ENCODE measurements at regions not wholly inside any gene's neighbourhood (a gene's known extent, or its start where the extent isn't known, plus 50 kb on each side); places are given as distances from the start of the nearest gene placed in this dataset.
A peak's percentile ranks its signal among the peaks of the same experiment; 100 is the strongest.

DNA sequence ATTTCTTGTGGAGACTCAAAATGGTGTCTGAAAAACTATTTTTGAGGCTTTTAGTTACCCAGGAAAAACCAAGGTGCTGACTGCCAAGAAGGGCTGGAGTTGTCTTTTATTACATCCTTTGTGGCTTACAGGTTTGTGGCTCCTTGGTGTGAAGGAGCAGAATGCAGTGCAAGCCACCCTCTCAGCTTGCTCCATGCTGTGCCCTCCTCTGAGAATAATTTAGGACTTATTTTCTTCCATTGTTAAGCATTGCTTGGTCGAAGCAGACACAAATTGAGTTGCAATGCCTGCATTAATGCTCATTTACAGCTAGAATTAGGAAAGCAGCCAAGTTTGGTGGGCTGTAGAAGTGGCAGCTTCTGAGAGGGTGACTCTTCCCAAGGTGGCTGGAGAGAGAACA lies 272.2 kb downstream of the KIF4B start:
- no peak overlapping the region for H4K5ac ChIP-seq (ENCODE audit: insufficient read length, low read depth, low read length)
- ChIA-PET POLR2A (ENCODE audit: partially characterized antibody) (no interaction called here), CTCF (ENCODE audit: partially characterized antibody) (interaction anchor here (0.6 to 2.3 kb wide), 5 partner anchors 9 to 148 kb away, joined by 3 to 8 read pairs (median 4); no protein-coding TSS in a partner anchor)
- H3K9me3 ChIP-seq (ENCODE audit: insufficient read depth in 2 of 2, low read depth in 1 of 2, low read length in 1 of 2), result no peaks in the 10 kb centered on the region; a peak in 1 of 4 replicates
- no peak for DNase-seq (ENCODE audit: low read depth in 1 of 2, low spot score in 2 of 2)
- H3K9ac ChIP-seq (replicated peaks in 1 of 4; ENCODE audit: extremely low read depth in 1 of 4, low read depth in 3 of 4, low read length in 3 of 4), result no peak overlapping the region
- H2BK20ac ChIP-seq (ENCODE audit: low read length), result no peak overlapping the region
- no peak overlapping the region for H2AK5ac ChIP-seq (ENCODE audit: low read depth, low read length)
- no peak overlapping the region for H2BK15ac ChIP-seq (ENCODE audit: low read length)
- no peak overlapping the region for H2BK120ac ChIP-seq (replicated peaks; ENCODE audit: low read depth, low read length)
- peaks cover 0 to 9% (median 3%) of the 10 kb centered on the region in 4 experiments; a peak in 2 of 7 replicates for H3K4me1 ChIP-seq (replicated peaks in 1 of 4; ENCODE audit: control insufficient read depth in 3 of 4, insufficient read depth in 4 of 4, low read length in 3 of 4)
- no peaks in the 10 kb centered on the region for H3K23me2 ChIP-seq (ENCODE audit: low read depth, low read length)
- no peak overlapping the region for H3K18ac ChIP-seq (ENCODE audit: extremely low read depth, low read length)
- no peaks in the 10 kb centered on the region for H4K20me1 ChIP-seq (replicated peaks in 1 of 2; ENCODE audit: control insufficient read depth in 1 of 2, insufficient read depth in 2 of 2, low read length in 2 of 2)
- H2BK5ac ChIP-seq (ENCODE audit: low read depth, low read length), result no peak overlapping the region
- H3K79me1 ChIP-seq (ENCODE audit: low read depth, low read length), result no peaks in the 10 kb centered on the region
- peak overlapping the region; percentile 89; the same call in 1 of the 2 replicates for H2AFZ ChIP-seq (ENCODE audit: low read length)
- no peak for FAIRE-seq
- no peak overlapping the region for H3K23ac ChIP-seq (ENCODE audit: insufficient read length)
- no peaks in the 10 kb centered on the region for H3K27me3 ChIP-seq (replicated peaks in 1 of 4; ENCODE audit: control insufficient read depth in 3 of 4, extremely low read depth in 1 of 4, insufficient read depth in 3 of 4, low read length in 3 of 4)
- peak overlapping the region in 1 of 2 experiments; percentile 47; a peak in 2 of 4 replicates for H3K4me2 ChIP-seq (ENCODE audit: insufficient read depth in 1 of 2, low read depth in 2 of 2, low read length in 2 of 2)
- H4K8ac ChIP-seq (ENCODE audit: extremely low read depth, insufficient read depth, low read length), result no peak overlapping the region
- H3K36me3 ChIP-seq (ENCODE audit: control insufficient read depth in 2 of 4, insufficient read depth in 4 of 4, low read length in 3 of 4), result no peaks in the 10 kb centered on the region
- H4K91ac ChIP-seq (replicated peaks; ENCODE audit: insufficient read length, low read length), result no peak overlapping the region
- H3K79me2 ChIP-seq (ENCODE audit: control insufficient read depth in 1 of 2, insufficient read depth in 2 of 2, low read length in 2 of 2), result no peaks in the 10 kb centered on the region
- WGBS, 2 experiments (ENCODE audit: extremely low coverage in 1 of 2, insufficient coverage in 1 of 2, insufficient read length in 1 of 2, insufficient replicate concordance in 2 of 2, low coverage in 1 of 2, low lambda C conversion rate in 2 of 2, missing lambda C conversion rate in 1 of 2), result 45% methylated on average over 1 of the region's 1 CpG; no CpG with 5 or more reads in 1 of the 2 experiments
- H3K4ac ChIP-seq (replicated peaks; ENCODE audit: insufficient read length, low read depth, low read length), result no peak overlapping the region
- H3K56ac ChIP-seq (replicated peaks; ENCODE audit: insufficient read length, low read depth, low read length), result no peak overlapping the region
- no peak overlapping the region for H2BK12ac ChIP-seq (ENCODE audit: low read depth, low read length)
- no peak overlapping the region for H3K27ac ChIP-seq (ENCODE audit: low read depth, low read length)
- no peak overlapping the region for H3K4me3 ChIP-seq (ENCODE audit: extremely low read depth in 1 of 4, insufficient read depth in 2 of 4, low read depth in 3 of 4, low read length in 4 of 4)
- H3K14ac ChIP-seq (ENCODE audit: insufficient read length), result no peak overlapping the region
- TF ChIP-seq SIX5 (IDR thresholded peaks at IDR 0.05; ENCODE audit: low read depth, low read length), result no peak
- TF ChIP-seq TBP (IDR thresholded peaks at IDR 0.05; ENCODE audit: low read depth, low read length), result no peak
- TF ChIP-seq, protein P1, sequence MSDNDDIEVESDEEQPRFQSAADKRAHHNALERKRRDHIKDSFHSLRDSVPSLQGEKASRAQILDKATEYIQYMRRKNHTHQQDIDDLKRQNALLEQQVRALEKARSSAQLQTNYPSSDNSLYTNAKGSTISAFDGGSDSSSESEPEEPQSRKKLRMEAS (IDR thresholded peaks at IDR 0.05), result no peak
- no peak for TF ChIP-seq SRF (IDR thresholded peaks at IDR 0.05; ENCODE audit: low read depth, low read length)
- TF ChIP-seq KDM1A (IDR thresholded peaks at IDR 0.05; ENCODE audit: borderline replicate concordance, low read length), result no peak
- TF ChIP-seq GABPA (IDR thresholded peaks at IDR 0.05; ENCODE audit: borderline replicate concordance, insufficient read depth, low read length), result no peak

Measured in H1 (cell line).